Suppressor macrophage (primary cell): ENCODE measurements at regions not wholly inside any gene's neighbourhood (a gene's known extent, or its start where the extent isn't known, plus 50 kb on each side); places are given as distances from the start of the nearest gene placed in this dataset.

ENCODE experiments used
- DNase-seq, 4 experiments: peaks; one replicate each; pipeline ENCODE4 v3.0.0-alpha.2; 2020 to 2022

- DNase-seq = no peak
Observed at GRCh38 chr21:25375675-25376074, 231.6 kb downstream of the MRPL39 start.

- no peak for DNase-seq
Observed at GRCh38 chr21:25373126-25374082, 233.9 kb downstream of the MRPL39 start.

GRCh38 chr21:25371841-25372425 is 235.3 kb downstream of the MRPL39 start:
- DNase-seq = no peak

- DNase-seq = peak; percentile 6 to 33 (median 8)
Observed at GRCh38 chr21:25370311-25370744, 237.0 kb downstream of the MRPL39 start.

- no peak for DNase-seq
Observed at GRCh38 chr21:25369524-25370300, 237.6 kb downstream of the MRPL39 start.

GRCh38 chr21:25368531-25368930 is 238.8 kb downstream of the MRPL39 start:
- DNase-seq = no peak

- DNase-seq = no peak
Observed at GRCh38 chr21:25366116-25366515, 241.2 kb downstream of the MRPL39 start.

- no peak for DNase-seq
Observed at GRCh38 chr21:25362375-25363267, 244.7 kb downstream of the MRPL39 start.

- no peak for DNase-seq
Observed at GRCh38 chr21:25361765-25362164, 245.5 kb downstream of the MRPL39 start.

- no peak for DNase-seq
Observed at GRCh38 chr21:25361097-25361496, 246.2 kb downstream of the MRPL39 start.

GRCh38 chr21:25360593-25360992 is 246.7 kb downstream of the MRPL39 start:
- DNase-seq = no peak

- DNase-seq = no peak
Observed at GRCh38 chr21:25359724-25360123, 247.6 kb downstream of the MRPL39 start.

- peak; percentile 27 to 49 (median 38) for DNase-seq
Observed at GRCh38 chr21:25350056-25350455, 257.2 kb downstream of the MRPL39 start.

- no peak for DNase-seq
Observed at GRCh38 chr21:25343774-25344545, 263.3 kb downstream of the MRPL39 start.

GRCh38 chr21:25342816-25343215 is 264.5 kb downstream of the MRPL39 start:
- DNase-seq = no peak

- no peak for DNase-seq
Observed at GRCh38 chr21:25341981-25342380, 265.3 kb downstream of the MRPL39 start.

- no peak for DNase-seq
Observed at GRCh38 chr21:25338415-25338814, 268.9 kb downstream of the MRPL39 start.

GRCh38 chr21:25334046-25334730 is 273.1 kb downstream of the MRPL39 start:
- DNase-seq = no peak

- no peak for DNase-seq
Observed at GRCh38 chr21:25331286-25331685, 276.0 kb downstream of the MRPL39 start.

GRCh38 chr21:25330266-25330665 is 277.0 kb downstream of the MRPL39 start:
- no peak for DNase-seq
